ENCODE measurements at regions not wholly inside any gene's neighbourhood (a gene's known extent, or its start where the extent isn't known, plus 50 kb on each side); places are given as distances from the start of the nearest gene placed in this dataset.

GRCh38 chr11:27863637-27864036 is 163.4 kb upstream of the BDNF start:
- Histone ChIP-seq H3K9me3 (ENCODE audit: control insufficient read depth in 1 of 2, insufficient read depth in 1 of 2, low read depth in 1 of 2, low read length in 2 of 2) (no peaks in the 10 kb centered on the region), H3K4me3 (replicated peaks in 1 of 2; ENCODE audit: low read depth in 1 of 2, low read length in 2 of 2) (no peak overlapping the region), H3K27ac (ENCODE audit: low read depth, low read length) (no peak overlapping the region), H3K9me2 (ENCODE audit: insufficient read depth) (no peaks in the 10 kb centered on the region), H2AFZ (ENCODE audit: low read depth, low read length, poor library complexity, severe bottlenecking) (no peak overlapping the region), H3K4me1 (ENCODE audit: control insufficient read depth in 1 of 2, insufficient read depth in 2 of 2, low read length in 2 of 2) (peaks cover 0 to 25% of the 10 kb centered on the region in 2 experiments; a peak in 2 of 4 replicates), H3K36me3 (ENCODE audit: control insufficient read depth in 1 of 2, insufficient read depth in 2 of 2, low read length in 2 of 2) (no peaks in the 10 kb centered on the region), H3K27me3 (ENCODE audit: insufficient read depth, low read length) (no peaks in the 10 kb centered on the region), H4K20me1 (ENCODE audit: insufficient read depth) (no peaks in the 10 kb centered on the region), H3K4me2 (ENCODE audit: low read length) (no peak overlapping the region), H3K9ac (ENCODE audit: low read length) (no peak overlapping the region), H3K79me2 (ENCODE audit: insufficient read depth, low read length) (no peaks in the 10 kb centered on the region)
- no TSS peak for BruUV-seq (replicated peaks)
- POLR2A ChIA-PET, result no interaction called here
- DNase-seq (ENCODE audit: low read depth, low spot score), result no peak
- TF ChIP-seq YY1 (IDR thresholded peaks at IDR 0.05; ENCODE audit: extremely low read depth, insufficient replicate concordance, low read depth, low read length) (no peak), ELF1 (IDR thresholded peaks at IDR 0.05; ENCODE audit: borderline replicate concordance, low read depth) (no peak), POLR2A (IDR thresholded peaks at IDR 0.05; ENCODE audit: borderline replicate concordance, extremely low read depth, insufficient read depth, insufficient read length) (no peak), ZBTB33 (IDR thresholded peaks at IDR 0.05; ENCODE audit: extremely low read depth, insufficient replicate concordance, low read length) (no peak), ZFX (IDR thresholded peaks at IDR 0.05) (no peak), ZNF274 (IDR thresholded peaks at IDR 0.05; ENCODE audit: low read depth, low read length) (no peak), CTCF (IDR thresholded peaks at IDR 0.05 in 2 of 3, conservative IDR thresholded peaks at IDR 0.05 in 1 of 3; ENCODE audit: borderline replicate concordance in 1 of 3, insufficient read depth in 1 of 3, low read depth in 2 of 3, low read length in 2 of 3) (no peak), ATF3 (IDR thresholded peaks at IDR 0.05) (no peak)
- CTCF ChIA-PET, result no interaction called here
- ATAC-seq, result no peak
- RAD21 ChIA-PET (ENCODE audit: low non-redundant PET in 1 of 2, low total read pairs in 2 of 2, uncharacterized antibody in 2 of 2, unreplicated experiment in 2 of 2), result no interaction called here
- intact Hi-C loops (cut with micrococcal nuclease), result no loop called here
